GM19023 (cell line): ENCODE measurements at regions not wholly inside any gene's neighbourhood (a gene's known extent, or its start where the extent isn't known, plus 50 kb on each side); places are given as distances from the start of the nearest gene placed in this dataset.
"Not testable (repeated sequence)": the region's sequence is repeated elsewhere in the genome, so short reads cannot be mapped to it uniquely, and the experiment has no call there.

ENCODE experiments used
- ATAC-seq: cut with Tn5 transposase; IDR thresholded peaks from one replicate; pipeline ENCODE4 v1.9.1; 2021; ENCODE audit warnings: mild to moderate bottlenecking, moderate library complexity; ENCODE audit not compliant: unreplicated experiment

GRCh38 chr2:128591861-128592822 is 273.5 kb upstream of the HS6ST1 start:
- ATAC-seq, result no peak

GRCh38 chr2:128593518-128593878 is 274.8 kb upstream of the HS6ST1 start:
- no peak for ATAC-seq

GRCh38 chr2:128593879-128594650 is 275.4 kb upstream of the HS6ST1 start:
- no peak for ATAC-seq

- ATAC-seq, result no peak
Measured at GRCh38 chr2:128594651-128594910, 275.9 kb upstream of the HS6ST1 start.

GRCh38 chr2:128594953-128595677 is 276.4 kb upstream of the HS6ST1 start:
- ATAC-seq, result no peak

GRCh38 chr2:128595763-128596395 is 277.2 kb upstream of the HS6ST1 start:
- no peak for ATAC-seq

- ATAC-seq, result no peak
Measured at GRCh38 chr2:128596396-128597120, 277.9 kb upstream of the HS6ST1 start.

- ATAC-seq, result no peak
Measured at GRCh38 chr2:128597121-128597762, 278.6 kb upstream of the HS6ST1 start.

- ATAC-seq, result not testable (repeated sequence)
Measured at GRCh38 chr2:128598260-128598659, 279.6 kb upstream of the HS6ST1 start.

GRCh38 chr2:128598862-128599441 is 280.3 kb upstream of the HS6ST1 start:
- ATAC-seq, result no peak

GRCh38 chr2:128599700-128600099 is 281.0 kb upstream of the HS6ST1 start:
- no peak for ATAC-seq

- no peak for ATAC-seq
Measured at GRCh38 chr2:128600581-128601297, 282.1 kb upstream of the HS6ST1 start.

- ATAC-seq, result no peak
Measured at GRCh38 chr2:128601298-128602037, 282.8 kb upstream of the HS6ST1 start.

GRCh38 chr2:128602038-128602698 is 283.5 kb upstream of the HS6ST1 start:
- ATAC-seq, result no peak

- no peak for ATAC-seq
Measured at GRCh38 chr2:128602699-128603101, 284.0 kb upstream of the HS6ST1 start.

GRCh38 chr2:128603411-128603924 is 284.8 kb upstream of the HS6ST1 start:
- ATAC-seq, result no peak

- ATAC-seq, result no peak
Measured at GRCh38 chr2:128604045-128604444, 285.4 kb upstream of the HS6ST1 start.
